ENCODE measurements at regions not wholly inside any gene's neighbourhood (a gene's known extent, or its start where the extent isn't known, plus 50 kb on each side); places are given as distances from the start of the nearest gene placed in this dataset.
A peak's percentile ranks its signal among the peaks of the same experiment; 100 is the strongest.
"Not testable (repeated sequence)": the region's sequence is repeated elsewhere in the genome, so short reads cannot be mapped to it uniquely, and the experiment has no call there.

DNA sequence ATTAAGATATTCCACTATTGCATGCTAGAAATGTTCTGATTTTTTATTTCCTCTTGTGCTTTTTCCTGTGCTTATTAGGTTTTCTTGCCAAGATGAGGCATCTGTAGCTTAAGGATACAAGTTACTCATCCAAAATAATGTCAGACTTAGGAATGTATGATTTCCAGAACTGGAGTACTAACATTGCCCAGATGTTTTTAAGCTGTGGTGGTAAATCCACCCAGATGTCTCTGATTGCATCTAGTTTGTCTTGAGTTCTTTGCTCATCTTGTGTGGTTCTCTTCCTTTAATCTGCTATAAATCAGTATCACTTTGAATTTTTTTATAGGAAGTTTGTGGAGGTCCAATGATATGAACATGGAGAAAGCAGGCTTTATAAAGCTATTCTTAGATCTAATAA lies 337.5 kb upstream of the ZNF608 start:
- intact Hi-C loops (cut with DNase I) = no loop called here
- ATAC-seq (peak in 1 of 2 donors; percentile 65), DNase-seq (no peak)

DNA sequence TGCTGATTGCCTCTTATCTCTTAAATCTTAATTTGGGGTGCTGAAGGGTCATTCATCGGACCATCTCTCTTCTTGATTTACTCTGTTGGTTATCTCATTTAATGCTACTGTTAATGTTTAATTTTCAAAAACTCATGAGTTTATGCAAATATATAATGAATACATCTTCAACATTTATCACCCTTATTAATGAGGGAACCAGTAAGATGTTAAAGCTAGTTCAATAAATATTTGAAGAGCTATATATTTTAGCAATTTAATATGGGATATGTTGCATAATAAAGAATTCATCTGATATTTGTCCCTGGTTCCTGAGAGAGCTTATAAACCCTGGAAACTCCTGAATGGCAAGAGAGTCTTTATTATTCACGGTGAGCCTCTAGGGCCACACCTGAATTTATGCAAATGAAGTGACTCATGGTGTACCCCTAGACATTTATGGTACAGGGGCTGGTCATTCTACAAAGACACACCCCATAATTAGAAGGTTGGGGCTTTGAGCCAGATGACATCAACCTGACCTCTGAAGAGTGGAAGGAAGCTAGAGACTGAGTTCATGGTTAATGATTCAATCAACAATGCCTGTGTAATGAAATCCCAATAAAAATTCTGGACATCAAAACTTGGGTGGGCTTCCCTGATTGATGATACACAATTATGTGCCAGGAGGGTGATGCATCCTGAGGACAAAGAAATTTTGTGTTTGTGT lies 339.5 kb upstream of the ZNF608 start:
- intact Hi-C loops (cut with DNase I) = no loop called here
- DNase-seq = no peak
- no peak for ATAC-seq

DNA sequence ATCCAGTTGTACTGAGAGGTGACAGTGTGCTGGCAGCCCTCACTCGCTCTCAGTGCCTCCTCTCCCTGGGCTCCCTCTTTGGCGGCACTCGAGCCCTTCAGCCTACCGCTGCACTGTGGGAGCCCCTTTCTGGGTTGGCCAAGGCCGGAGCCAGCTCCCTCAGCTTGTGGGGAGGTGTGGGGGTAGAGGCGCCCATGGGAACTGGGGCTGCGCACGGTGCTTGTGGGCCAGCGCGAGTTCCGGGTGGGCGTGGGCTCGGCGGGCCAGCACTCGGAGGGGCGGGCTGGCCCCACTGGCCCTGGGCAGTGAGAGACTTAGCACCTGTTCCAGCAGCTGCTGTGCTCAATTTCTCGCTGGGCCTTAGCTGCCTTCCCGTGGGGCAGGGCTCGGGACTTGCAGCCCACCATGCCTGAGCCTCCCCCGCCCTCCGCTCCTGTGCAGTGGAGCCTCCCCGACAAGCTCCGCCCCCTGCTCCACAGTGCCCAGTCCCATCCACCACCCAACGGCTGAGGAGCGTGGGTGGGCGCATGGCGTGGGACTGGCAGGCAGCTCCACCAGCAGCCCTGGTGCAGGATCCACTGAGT lies 342.2 kb upstream of the ZNF608 start:
- intact Hi-C loops (cut with DNase I) = no loop called here
- ATAC-seq (no peak), DNase-seq (no peak)

DNA sequence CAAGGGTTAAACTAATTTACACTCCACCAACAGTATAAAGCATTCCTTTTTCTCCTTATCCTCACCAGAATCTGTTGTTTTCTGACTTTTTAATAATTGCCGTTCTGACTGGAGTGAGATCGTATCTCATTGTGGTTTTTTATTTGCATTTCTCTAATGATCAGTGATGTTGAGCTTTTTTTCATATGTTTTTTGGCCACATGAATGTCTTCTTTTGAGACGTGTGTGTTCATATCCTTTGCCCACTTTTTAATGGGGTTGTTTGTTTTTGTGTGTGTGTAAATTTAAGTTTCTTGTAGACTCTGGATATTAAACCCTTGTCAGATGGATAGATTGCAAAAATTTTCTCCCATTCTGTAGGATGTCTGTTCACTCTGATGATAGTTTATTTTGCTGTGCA lies 345.7 kb upstream of the ZNF608 start:
- intact Hi-C loops (cut with DNase I); ATAC-seq; DNase-seq: not testable (repeated sequence)

DNA sequence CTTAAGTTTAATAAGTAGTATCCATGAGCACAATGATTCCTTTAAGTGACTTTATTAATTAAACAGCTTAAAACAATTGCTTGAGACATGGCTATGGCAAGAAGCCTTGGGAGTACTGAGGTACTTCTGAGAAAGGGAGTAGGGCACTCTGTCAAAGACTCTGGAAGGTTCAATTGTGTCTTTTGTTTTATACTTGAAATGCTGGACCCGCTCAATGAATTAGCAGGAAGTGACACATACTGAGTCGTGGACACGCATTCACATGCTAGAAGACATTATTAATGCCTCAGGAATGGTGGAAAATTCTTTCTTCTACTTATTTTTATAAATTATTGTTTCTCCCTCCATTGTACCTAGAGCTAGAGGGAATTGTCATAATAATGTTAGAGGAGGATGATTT lies 347.3 kb upstream of the ZNF608 start:
- no peak for ATAC-seq
- no peak for DNase-seq
- intact Hi-C loops (cut with DNase I) = no loop called here

DNA sequence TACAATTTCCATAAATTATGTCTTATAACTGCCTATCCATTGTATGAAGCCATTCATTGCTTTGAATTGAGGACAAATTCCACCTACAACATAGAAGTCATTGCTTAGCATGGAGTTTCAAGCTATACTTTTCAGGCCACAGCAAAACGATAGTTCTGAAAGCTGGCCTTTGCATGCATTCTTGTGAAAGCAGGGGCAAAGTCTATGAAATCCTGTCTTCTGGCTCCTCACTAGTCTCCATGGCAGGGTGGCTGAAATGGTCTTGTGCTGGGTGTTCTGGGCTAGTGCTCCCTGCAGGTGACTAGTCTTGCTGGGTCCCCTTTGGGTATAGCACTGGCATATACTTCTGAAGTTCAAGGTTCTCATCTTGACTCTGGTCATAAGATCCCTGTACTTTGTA lies 353.9 kb upstream of the ZNF608 start:
- DNase-seq (no peak), ATAC-seq (no peak)
- intact Hi-C loops (cut with DNase I) = no loop called here

DNA sequence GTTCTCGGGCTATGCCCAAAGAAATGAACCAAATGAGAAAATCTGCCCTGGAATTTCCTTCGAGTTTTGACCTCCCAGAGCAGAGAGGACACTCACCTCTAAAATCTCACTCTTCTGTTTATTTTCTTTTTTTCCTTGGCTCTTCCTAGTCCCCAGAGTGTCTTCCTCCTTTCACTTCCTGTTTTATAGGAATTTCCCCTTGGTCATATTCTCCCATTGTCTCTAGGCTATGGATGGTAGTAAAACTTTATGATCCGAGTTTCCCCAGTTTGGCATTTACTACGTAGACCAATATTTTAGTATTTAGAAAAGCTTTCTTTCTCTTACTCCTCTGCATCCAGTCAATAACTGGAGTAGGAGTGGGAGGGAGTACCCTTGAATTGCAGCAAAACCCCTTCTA lies 354.5 kb upstream of the ZNF608 start:
- intact Hi-C loops (cut with DNase I) = no loop called here
- no peak for DNase-seq
- no peak for ATAC-seq

DNA sequence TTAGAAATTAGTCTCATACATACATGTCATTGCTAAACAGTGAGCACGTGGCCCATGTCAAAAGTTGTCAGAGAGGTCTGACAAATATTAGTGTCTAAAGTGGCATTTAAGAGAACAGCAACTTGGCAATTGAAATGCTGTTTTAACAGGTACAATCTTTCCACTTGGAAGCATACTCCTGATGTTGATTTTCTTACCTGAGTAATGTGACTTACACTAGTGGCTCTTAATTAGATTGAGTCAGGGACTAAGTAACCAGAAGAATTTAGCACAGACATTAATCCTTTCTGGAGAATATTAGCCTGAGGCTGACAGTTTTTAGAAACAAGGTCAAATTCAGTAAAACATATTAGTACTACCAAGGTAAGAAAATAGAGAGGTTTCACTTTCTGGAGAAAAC lies 357.0 kb upstream of the ZNF608 start:
- intact Hi-C loops (cut with DNase I) = no loop called here
- ATAC-seq (no peak), DNase-seq (no peak)

DNA sequence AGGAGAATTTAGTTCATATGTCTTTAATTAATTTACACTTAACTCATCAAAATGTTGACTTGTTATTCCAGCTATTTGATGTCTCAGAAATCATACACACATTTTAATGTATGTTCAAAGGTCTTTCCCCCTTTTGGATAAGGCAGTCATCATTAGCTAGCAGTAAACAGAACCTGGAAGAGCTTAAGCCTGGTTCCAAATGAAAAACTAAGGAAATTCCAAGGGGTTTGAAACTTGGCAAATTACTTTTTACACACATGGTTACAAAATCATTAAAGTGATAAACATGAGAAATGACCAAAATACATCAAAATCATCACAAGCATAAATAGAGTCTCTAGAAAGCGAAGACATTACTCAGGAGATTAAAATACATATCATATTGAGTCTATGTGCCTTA lies 359.8 kb upstream of the ZNF608 start:
- intact Hi-C loops (cut with DNase I) = no loop called here
- DNase-seq (no peak), ATAC-seq (no peak)

DNA sequence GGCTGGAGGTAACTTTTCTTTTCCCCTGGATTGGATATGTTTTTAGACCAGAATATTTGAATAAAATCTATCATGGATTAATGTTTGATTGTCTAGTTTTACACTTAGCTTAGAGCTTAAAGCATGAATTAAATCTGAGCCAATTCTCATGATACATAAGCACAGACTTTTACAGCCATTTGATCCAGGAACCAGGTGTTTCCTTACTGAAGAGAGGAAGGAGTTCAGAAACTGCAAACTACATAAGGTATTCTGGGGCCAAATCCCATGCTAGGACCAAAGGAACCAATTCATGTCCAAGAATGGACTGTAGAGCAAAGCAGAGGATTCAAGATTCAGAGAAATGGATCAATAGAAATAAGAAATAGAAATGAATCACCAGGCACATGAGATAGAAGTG lies 360.4 kb upstream of the ZNF608 start:
- ATAC-seq = no peak
- intact Hi-C loops (cut with DNase I) = no loop called here

DNA sequence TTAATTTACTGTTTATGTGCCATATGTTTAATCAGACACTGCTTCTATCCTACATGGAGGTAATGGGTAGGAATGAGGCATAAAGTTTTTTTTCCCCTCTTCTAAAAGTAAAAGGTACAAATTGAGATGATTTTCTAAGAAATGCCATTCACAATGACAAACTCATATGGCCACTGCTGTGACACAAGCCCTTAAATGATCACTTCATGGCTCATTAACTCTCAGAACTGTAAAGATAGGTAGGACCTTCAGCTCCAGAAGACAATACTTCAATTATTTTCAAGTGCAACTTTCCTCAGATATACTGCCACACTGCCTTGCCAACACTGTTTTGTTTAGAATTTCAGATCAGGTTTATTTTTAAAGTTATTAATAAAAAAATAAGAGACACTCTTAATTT lies 362.9 kb upstream of the ZNF608 start:
- ATAC-seq (no peak), DNase-seq (no peak)
- intact Hi-C loops (cut with DNase I) = no loop called here

More for the DNA sequence above, 360.4 kb upstream of the ZNF608 start:
- DNase-seq = no peak

DNA sequence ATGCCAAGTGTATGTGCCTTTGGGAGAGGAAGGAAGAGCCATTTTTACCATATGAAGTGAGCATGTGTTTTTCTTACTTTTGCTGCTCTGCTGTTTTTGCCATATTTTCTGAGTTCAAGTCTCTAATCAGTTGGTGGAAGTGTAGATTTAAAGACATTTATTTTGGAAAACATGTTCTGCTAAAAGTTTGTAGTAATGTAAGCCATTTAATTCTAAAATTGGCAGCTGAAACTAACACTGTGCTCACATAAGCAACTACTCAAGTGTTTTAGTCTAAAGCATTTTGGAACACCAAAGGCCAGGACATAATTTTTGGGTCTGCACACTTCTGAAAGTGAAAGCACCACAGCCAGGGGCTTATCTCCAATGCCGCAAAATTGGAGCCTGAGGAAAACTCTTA lies 363.4 kb upstream of the ZNF608 start:
- no peak for DNase-seq
- no peak for ATAC-seq
- intact Hi-C loops (cut with DNase I) = no loop called here

DNA sequence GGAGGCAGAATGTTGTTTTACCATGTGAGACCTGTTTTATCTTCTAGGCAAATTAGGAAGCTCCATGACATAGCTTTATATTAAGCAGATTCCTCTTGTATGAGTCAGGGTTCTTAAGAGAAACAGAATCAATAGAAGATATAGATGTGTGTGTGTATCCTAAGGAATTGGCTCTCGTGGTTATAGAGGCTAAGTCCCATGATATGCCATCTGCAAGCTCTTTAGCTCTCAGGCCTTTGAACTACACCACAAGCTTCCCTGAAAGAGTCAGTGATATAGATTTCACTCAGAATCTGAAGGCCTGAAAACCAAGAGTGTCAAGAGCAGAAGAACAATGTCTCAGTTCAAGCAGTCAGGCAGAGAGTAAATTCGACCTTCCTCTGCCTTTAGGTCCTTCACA lies 365.8 kb upstream of the ZNF608 start:
- DNase-seq = no peak
- intact Hi-C loops (cut with DNase I) = no loop called here
- no peak for ATAC-seq

DNA sequence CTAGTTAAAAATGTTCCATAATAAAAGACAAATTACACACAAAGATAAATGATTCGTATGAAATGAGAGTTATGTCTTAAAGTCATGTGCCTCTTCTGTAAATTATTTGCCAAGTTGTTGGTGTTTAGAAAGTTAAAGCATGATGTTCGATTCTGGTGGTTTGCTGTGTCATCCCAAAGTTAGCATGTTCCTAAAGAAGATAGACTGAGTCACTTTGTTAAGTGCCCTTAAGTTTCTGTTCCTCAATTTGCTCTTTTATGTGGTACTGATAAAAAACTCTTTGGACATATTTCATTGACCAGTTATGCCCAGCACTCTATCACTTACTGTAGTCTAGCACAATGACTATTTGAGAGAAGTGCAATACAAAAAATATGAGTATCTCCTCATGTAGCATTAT lies 366.9 kb upstream of the ZNF608 start:
- intact Hi-C loops (cut with DNase I) = no loop called here
- no peak for DNase-seq

DNA sequence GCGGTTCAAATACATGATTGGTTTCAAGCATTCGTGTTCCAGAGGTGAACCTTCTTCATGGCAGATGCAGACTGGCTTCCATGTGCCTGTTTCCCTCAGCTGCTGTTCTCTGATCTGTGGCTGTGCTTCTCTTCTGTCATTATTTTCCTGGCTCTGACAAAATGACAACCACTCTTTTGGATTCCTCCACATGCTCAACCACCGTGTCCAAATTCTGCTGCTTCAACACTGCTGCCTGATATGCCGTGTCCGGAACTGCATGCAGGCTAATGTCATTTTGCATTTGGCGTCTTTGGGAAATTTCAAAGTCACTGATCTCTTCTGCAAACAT lies 368.7 kb upstream of the ZNF608 start:
- intact Hi-C loops (cut with DNase I) = no loop called here
- DNase-seq (no peak), ATAC-seq (no peak)

More for the DNA sequence above, 366.9 kb upstream of the ZNF608 start:
- ATAC-seq = no peak

DNA sequence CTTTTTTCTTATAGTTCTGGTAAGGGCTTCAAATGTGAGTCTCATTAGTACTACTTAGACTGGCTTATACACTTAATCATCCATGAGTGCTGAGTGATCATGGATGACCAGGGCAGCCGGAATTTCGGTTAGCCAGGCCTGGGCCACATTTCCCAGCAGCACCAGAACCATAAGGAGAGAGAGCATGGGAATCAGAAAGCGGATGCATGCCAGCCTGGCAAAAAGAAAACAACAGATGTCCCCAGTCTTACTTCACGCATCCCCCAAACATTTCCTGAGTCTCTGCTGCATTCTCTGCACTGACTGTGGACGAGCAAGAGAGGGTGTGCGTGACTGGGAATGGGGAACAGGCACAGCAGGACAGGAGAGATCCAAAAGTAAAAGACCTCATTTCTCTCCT lies 371.1 kb upstream of the ZNF608 start:
- no peak for ATAC-seq
- intact Hi-C loops (cut with DNase I) = no loop called here

DNA sequence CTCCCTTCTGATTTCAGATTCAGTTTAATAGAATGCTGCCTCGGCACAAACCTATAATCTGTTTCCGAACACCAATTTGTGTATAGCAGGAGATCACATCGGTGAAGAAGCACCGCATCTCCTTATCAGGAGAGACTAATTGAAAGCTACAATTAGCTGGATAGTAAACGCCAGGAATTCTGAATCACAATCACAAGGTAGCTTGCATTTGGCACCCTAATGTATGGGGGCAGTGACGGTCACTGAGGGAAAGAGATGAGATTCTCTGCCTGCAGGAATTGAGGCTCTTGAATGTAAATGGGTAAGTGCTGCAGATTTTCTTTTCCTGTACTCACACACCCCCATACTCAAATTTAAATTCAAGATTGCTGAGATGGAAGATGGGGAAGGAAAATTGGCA lies 373.6 kb upstream of the ZNF608 start:
- intact Hi-C loops (cut with DNase I) = no loop called here
- DNase-seq (no peak), ATAC-seq (no peak)

More for the DNA sequence above, 371.1 kb upstream of the ZNF608 start:
- DNase-seq = no peak

DNA sequence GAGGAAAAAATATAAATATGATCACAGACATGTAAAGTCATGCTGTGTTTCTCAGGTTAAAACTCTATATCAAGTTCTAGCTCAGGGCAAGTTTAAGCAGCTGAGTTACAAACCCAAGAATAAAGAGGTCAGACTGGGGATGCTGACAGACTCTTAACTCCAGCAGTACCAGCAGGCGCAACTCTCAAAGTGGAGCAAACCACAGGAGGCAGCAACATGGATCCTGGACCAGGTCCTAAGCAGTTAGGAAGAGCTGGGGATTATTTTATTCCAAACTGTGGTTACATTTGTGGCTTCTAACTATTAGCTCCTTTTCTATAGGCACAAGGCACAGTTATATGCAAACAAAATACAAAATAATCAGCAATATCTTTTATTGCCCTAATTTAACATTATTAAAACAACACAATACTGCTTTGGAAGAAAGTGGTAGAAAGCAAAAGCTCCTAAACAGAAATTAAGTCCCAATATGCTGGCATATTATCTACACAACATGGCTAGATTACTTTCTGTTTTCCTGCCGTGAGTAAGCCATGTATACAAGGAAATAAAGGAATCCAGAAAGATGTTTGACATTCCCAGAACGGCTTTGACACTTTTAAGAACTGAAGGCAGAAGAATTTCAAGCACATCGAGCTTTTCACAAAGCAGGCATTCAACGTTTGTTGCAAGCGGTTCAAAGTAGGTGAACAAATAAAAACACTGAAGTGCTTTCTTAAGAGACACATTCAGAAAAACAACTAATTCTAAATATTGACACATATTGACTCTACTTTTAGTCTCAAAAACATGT lies 378.8 kb upstream of the ZNF608 start:
- DNase-seq = no peak
- intact Hi-C loops (cut with DNase I) = no loop called here
- no peak for ATAC-seq

DNA sequence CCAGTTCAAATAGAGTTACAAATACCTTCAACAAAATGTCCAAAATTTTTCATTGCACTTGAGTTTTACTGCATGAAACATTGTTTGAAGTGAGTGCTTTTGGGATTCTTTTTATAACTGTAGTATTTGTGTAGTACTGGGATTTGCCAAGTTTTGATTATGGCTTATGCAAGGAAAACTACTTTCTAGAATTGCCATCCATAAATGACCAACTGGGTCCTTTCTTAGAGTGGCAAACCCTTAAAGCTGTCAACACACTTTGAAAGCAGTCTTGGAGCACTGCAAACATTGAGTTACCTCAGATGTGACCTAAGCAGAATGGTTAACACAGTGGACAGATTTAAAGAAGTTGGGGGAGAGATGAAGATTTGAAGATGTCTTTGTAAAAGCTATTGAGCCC lies 379.6 kb upstream of the ZNF608 start:
- no peak for ATAC-seq
- DNase-seq = no peak
- intact Hi-C loops (cut with DNase I) = no loop called here

DNA sequence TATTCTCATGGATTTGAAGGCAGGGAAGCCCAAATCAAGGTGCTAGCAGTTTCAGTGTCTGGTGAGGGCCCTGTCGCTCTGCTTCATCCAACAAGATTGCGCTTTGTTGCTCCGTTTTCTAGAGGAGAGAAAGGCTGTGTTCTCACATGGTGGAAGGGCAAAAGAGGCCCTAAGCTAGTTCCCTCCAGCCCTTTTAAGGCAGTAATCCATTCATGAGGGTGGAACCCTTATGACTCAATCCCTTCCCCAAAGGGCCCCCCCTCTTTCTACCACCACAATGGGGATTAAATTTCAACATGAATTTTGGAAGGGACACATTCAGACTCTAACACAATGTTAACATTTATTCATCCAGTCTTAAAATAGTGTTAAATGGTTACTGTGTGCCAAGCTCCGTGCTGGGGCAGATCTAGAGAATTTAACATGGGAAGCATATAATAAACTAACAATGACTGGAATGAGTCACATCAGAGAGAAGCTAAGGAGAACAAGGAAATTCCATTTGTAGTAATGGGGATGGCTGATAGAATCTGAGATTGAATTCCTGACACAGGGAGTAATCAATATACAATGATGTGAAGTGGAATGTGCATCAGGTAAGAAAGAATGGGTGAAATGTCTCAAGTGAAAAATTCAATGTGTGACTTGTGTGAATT lies 382.8 kb upstream of the ZNF608 start:
- no peak for ATAC-seq
- intact Hi-C loops (cut with DNase I) = no loop called here
- DNase-seq = no peak

Data from left cardiac atrium (tissue), 4 donors.